GM23248 (cell line): ENCODE measurements at regions not wholly inside any gene's neighbourhood (a gene's known extent, or its start where the extent isn't known, plus 50 kb on each side); places are given as distances from the start of the nearest gene placed in this dataset.
"Not testable (repeated sequence)": the region's sequence is repeated elsewhere in the genome, so short reads cannot be mapped to it uniquely, and the experiment has no call there.

ENCODE experiments used
- DNase-seq: peaks from one replicate; pipeline ENCODE4 v3.0.0-alpha.2; 2015
- H2AFZ ChIP-seq: fragments of 200-600 bp; sonication (generic); 2 replicates; pipeline ENCODE4 v1.6.1; 2016; ENCODE audit warnings: antibody characterized with exemption
- H3F3A ChIP-seq: fragments of 200-600 bp; sonication (generic); 2 replicates; pipeline ENCODE4 v1.6.1; 2016; ENCODE audit warnings: mild to moderate bottlenecking, antibody characterized with exemption, mixed run types; ENCODE audit not compliant: insufficient read depth
- H3K27ac ChIP-seq: fragments of 200-600 bp; sonication (generic); 2 replicates; pipeline ENCODE4 v1.5.1; 2016; ENCODE audit warnings: mild to moderate bottlenecking
- H3K27me3 ChIP-seq: fragments of 200-600 bp; sonication (generic); replicated peaks from 2 replicates; pipeline ENCODE4 v1.6.1; 2016; ENCODE audit warnings: mild to moderate bottlenecking; ENCODE audit not compliant: insufficient read depth
- H3K36me3 ChIP-seq: fragments of 200-600 bp; sonication (generic); 2 replicates; pipeline ENCODE4 v1.6.1; 2016; ENCODE audit warnings: low read depth, mild to moderate bottlenecking
- H3K4me1 ChIP-seq: fragments of 200-600 bp; sonication (generic); 2 replicates; pipeline ENCODE4 v1.6.1; 2016; ENCODE audit warnings: mild to moderate bottlenecking; ENCODE audit not compliant: insufficient read depth
- H3K4me2 ChIP-seq: fragments of 200-600 bp; sonication (generic); one replicate; pipeline ENCODE4 v1.6.1; 2016; ENCODE audit warnings: mild to moderate bottlenecking; ENCODE audit not compliant: unreplicated experiment
- H3K4me3 ChIP-seq: fragments of 200-600 bp; sonication (generic); 2 replicates; pipeline ENCODE4 v1.5.1; 2016; ENCODE audit warnings: mild to moderate bottlenecking
- H3K79me2 ChIP-seq: fragments of 200-600 bp; sonication (generic); 2 replicates; pipeline ENCODE4 v1.6.1; 2016; ENCODE audit warnings: mild to moderate bottlenecking; ENCODE audit not compliant: insufficient read depth
- H3K9ac ChIP-seq: fragments of 200-600 bp; sonication (generic); 2 replicates; pipeline ENCODE4 v1.6.1; 2016; ENCODE audit warnings: mild to moderate bottlenecking
- H3K9me2 ChIP-seq: fragments of 200-600 bp; sonication (generic); 2 replicates; pipeline ENCODE4 v1.6.1; 2016; ENCODE audit warnings: mixed run types, mild to moderate bottlenecking, moderate library complexity; ENCODE audit not compliant: insufficient read depth
- H3K9me3 ChIP-seq: fragments of 200-600 bp; sonication (generic); one replicate; pipeline ENCODE4 v1.6.1; 2017; ENCODE audit warnings: low read depth
- H4K20me1 ChIP-seq: fragments of 200-600 bp; sonication (generic); 2 replicates; pipeline ENCODE4 v1.6.0; 2016; ENCODE audit not compliant: insufficient read depth
- EZH2 ChIP-seq: fragments of 200-600 bp; sonication (generic); IDR thresholded peaks from 2 replicates; pipeline ENCODE4 v1.6.1; 2018; ENCODE audit warnings: antibody characterized with exemption, mild to moderate bottlenecking; ENCODE audit not compliant: insufficient read depth, poor library complexity, severe bottlenecking
- EZH2phosphoT487 ChIP-seq: fragments of 200-600 bp; sonication (generic); IDR thresholded peaks from 2 replicates; pipeline ENCODE4 v1.6.1; 2018; ENCODE audit warnings: antibody characterized with exemption, moderate library complexity, mild to moderate bottlenecking, low read depth; ENCODE audit not compliant: insufficient read depth
- WGBS, 2 experiments: methylation state at CpG; one replicate each; pipeline ENCODE4 v1.1.6; 2015 to 2017; ENCODE audit warnings: low lambda C conversion rate in 2 of 2, low coverage in 1 of 2; ENCODE audit errors: missing lambda C conversion rate in 2 of 2; 5-methylcytosine and 5-hydroxymethylcytosine counted together
- in situ Hi-C: fragments of 300-500 bp; cut with MboI; formaldehyde crosslinking; loops from 2 replicates; pipeline ENCODE4 v1.15.0; 2020

- no peaks in the 10 kb centered on the region for H3K9me2 ChIP-seq
- in situ Hi-C loops = no loop called here
- H3K4me1 ChIP-seq = no peaks in the 10 kb centered on the region
- H3K4me2 ChIP-seq = no peak overlapping the region
- no peak overlapping the region for H3K4me3 ChIP-seq
- no peaks in the 10 kb centered on the region for H3K79me2 ChIP-seq
- H3K9ac ChIP-seq = no peak overlapping the region
- H3F3A ChIP-seq = no peaks in the 10 kb centered on the region
- H3K27ac ChIP-seq = no peak overlapping the region
- H3K36me3 ChIP-seq = no peaks in the 10 kb centered on the region
- DNase-seq = no peak
- no peak for TF ChIP-seq EZH2
- no peak for TF ChIP-seq EZH2phosphoT487
- WGBS, 2 experiments = 53% methylated on average over 6 of the region's 6 CpGs
- peaks cover 11% of the 10 kb centered on the region for H3K27me3 ChIP-seq
- no peaks in the 10 kb centered on the region for H3K9me3 ChIP-seq
- no peak overlapping the region for H2AFZ ChIP-seq
- H4K20me1 ChIP-seq = no peaks in the 10 kb centered on the region
These were observed 88.8 kb upstream of the RNU6-1 start for GRCh38 chr15:67928666-67929065.

- Histone ChIP-seq H2AFZ (no peak overlapping the region), H3K4me2 (no peak overlapping the region), H3K9me3 (no peaks in the 10 kb centered on the region), H3K9ac (no peak overlapping the region), H4K20me1 (no peaks in the 10 kb centered on the region), H3K27me3 (peaks cover 18% of the 10 kb centered on the region), H3K79me2 (no peaks in the 10 kb centered on the region), H3K27ac (no peak overlapping the region), H3K36me3 (no peaks in the 10 kb centered on the region), H3K4me1 (no peaks in the 10 kb centered on the region), H3K9me2 (no peaks in the 10 kb centered on the region), H3F3A (no peaks in the 10 kb centered on the region), H3K4me3 (no peak overlapping the region)
- no peak for DNase-seq
- TF ChIP-seq EZH2 (no peak), EZH2phosphoT487 (no peak)
- in situ Hi-C loops = no loop called here
- WGBS, 2 experiments = 66% methylated on average over 2 of the region's 2 CpGs
These were observed 90.9 kb upstream of the RNU6-1 start for GRCh38 chr15:67930720-67931119.

- no peak overlapping the region for H3K27ac ChIP-seq
- 86 to 94% methylated on average over 3 of the region's 3 CpGs for WGBS, 2 experiments
- H3K9me2 ChIP-seq = no peaks in the 10 kb centered on the region
- no peaks in the 10 kb centered on the region for H3K36me3 ChIP-seq
- no peaks in the 10 kb centered on the region for H3K79me2 ChIP-seq
- peaks cover 24% of the 10 kb centered on the region for H3K27me3 ChIP-seq
- H3K4me2 ChIP-seq = no peak overlapping the region
- H3K4me3 ChIP-seq = no peak overlapping the region
- H4K20me1 ChIP-seq = no peaks in the 10 kb centered on the region
- TF ChIP-seq EZH2phosphoT487 = no peak
- no peak for TF ChIP-seq EZH2
- H3K9ac ChIP-seq = no peak overlapping the region
- no peaks in the 10 kb centered on the region for H3K9me3 ChIP-seq
- no peaks in the 10 kb centered on the region for H3K4me1 ChIP-seq
- H3F3A ChIP-seq = no peaks in the 10 kb centered on the region
- in situ Hi-C loops = no loop called here
- DNase-seq = no peak
- H2AFZ ChIP-seq = no peak overlapping the region
These were observed 92.0 kb upstream of the RNU6-1 start for GRCh38 chr15:67931861-67932260.

- DNase-seq, H3K4me3 ChIP-seq, H3K79me2 ChIP-seq, H3K27ac ChIP-seq, H3F3A ChIP-seq, H3K4me1 ChIP-seq, H4K20me1 ChIP-seq, H2AFZ ChIP-seq, H3K9me2 ChIP-seq, H3K4me2 ChIP-seq, H3K36me3 ChIP-seq, H3K9ac ChIP-seq, in situ Hi-C loops, H3K9me3 ChIP-seq: not testable (repeated sequence)
- peaks cover 30% of the 10 kb centered on the region for H3K27me3 ChIP-seq
- WGBS, 2 experiments = 48 to 50% methylated on average over 3 of the region's 3 CpGs
These were observed 94.3 kb upstream of the RNU6-1 start for GRCh38 chr15:67934126-67934525.

GRCh38 chr15:67935244-67935643 lies 95.4 kb upstream of the RNU6-1 start:
- H3K4me1 ChIP-seq = no peaks in the 10 kb centered on the region
- H3K36me3 ChIP-seq = no peaks in the 10 kb centered on the region
- DNase-seq = no peak
- H4K20me1 ChIP-seq = no peaks in the 10 kb centered on the region
- H3K4me2 ChIP-seq = no peak overlapping the region
- no peaks in the 10 kb centered on the region for H3K9me2 ChIP-seq
- no peak overlapping the region for H3K9ac ChIP-seq
- no peak overlapping the region for H3K4me3 ChIP-seq
- no peak overlapping the region for H3K27ac ChIP-seq
- TF ChIP-seq EZH2phosphoT487 (no peak), EZH2 (no peak)
- in situ Hi-C loops = no loop called here
- H2AFZ ChIP-seq = no peak overlapping the region
- no peaks in the 10 kb centered on the region for H3K9me3 ChIP-seq
- H3K79me2 ChIP-seq = no peaks in the 10 kb centered on the region
- peaks cover 30% of the 10 kb centered on the region for H3K27me3 ChIP-seq
- H3F3A ChIP-seq = no peaks in the 10 kb centered on the region
